ENCODE measurements at regions not wholly inside any gene's neighbourhood (a gene's known extent, or its start where the extent isn't known, plus 50 kb on each side); places are given as distances from the start of the nearest gene placed in this dataset.

DNA sequence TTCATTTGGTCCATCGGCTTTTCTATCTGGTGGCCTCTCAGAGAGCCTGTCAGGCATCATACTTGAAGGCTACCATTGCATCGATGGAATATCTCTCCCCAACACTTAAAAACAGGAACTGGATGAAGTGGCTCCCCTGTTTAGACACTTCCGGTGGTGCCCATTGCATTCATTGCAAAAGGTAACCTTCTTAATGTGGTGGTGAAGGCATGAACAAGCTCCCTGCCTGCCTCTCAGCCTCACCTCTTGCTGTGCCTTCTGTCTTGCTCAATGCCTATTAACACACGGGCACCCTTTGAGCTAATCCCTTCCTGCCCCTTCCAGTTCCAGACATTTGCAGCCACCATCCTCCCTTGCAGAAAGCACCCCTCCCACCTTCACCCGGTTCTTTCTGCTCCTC lies 233.1 kb upstream of the MSX2 start (continued):
- TF ChIP-seq GABPA (IDR thresholded peaks at IDR 0.05; ENCODE audit: borderline replicate concordance, insufficient read depth, low read length) (no peak), SIX5 (IDR thresholded peaks at IDR 0.05; ENCODE audit: low read depth, low read length) (no peak)
